ENCODE measurements at regions not wholly inside any gene's neighbourhood (a gene's known extent, or its start where the extent isn't known, plus 50 kb on each side); places are given as distances from the start of the nearest gene placed in this dataset.

DNA sequence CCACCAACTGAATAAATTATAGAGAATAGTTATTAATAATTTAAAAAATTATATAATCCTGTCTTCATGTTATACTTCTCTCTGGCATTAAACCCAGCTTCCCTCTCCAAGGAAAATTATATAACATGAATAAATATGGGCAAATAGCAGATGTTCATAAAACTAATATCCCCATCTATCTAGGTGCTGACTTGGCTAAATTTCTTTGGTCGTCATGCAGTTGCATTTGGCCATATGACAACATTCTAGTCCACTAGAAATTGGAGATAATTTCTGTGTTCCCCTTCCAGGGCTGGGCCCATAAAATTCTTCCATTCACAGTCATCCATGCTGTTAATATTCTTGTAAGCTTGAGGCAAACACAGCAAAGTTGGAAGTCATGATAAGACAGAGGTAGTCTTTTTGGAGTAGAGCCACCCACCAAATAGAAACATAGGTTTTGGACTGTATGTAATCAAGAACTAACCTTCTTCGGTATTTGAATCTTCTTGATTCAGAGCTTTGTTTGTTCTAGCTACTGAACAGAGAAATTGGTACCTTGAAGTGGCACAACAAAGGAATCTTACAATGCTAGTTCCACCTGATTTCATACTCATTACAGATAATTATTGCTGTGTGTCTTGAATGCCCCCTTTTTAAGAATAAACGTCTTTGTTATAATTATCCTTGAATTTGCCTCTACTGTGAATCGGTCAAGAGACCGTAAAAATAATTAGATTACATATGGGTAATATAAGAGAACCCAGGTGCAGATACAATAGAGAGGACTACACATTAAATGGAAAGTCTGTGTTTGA is 678.5 kb upstream of the PCDH20 start:
- intact Hi-C loops (cut with micrococcal nuclease) = no loop called here

DNA sequence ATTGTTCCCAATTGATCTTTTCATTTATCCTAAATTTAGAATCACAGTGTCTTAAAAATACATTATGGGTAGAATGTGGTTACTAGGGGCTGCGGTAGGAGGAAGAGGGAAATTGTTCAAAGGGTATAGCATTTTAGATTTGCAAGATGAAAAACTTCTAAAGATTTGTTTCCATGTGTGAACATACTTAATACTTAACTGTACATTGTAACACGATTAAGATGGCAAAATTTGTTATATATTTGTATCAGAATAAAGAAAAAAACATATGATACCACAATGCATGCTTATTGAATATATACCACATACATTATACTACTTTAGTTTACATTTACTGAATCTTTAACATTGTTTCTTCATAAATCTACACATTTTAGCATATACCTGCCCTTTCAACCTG is 677.3 kb upstream of the PCDH20 start:
- intact Hi-C loops (cut with micrococcal nuclease) = no loop called here

DNA sequence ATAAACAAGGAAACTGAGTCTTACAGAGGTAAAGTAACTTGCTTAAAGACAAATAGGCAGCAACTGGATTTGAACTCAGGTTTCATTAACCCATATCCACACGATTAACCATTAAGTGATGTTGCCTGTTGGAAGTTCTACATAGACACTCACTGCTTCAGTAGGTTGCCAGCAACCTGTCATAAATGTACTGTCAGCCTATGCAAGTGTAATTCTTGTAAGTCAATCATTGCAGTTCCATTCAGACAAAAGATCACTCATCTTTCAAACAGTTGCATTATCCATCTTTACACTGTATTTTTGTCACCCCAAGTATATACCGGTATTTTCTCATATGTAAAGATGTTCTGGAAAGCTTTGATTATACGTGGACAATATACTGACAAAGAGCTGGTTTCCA is 676.9 kb upstream of the PCDH20 start:
- intact Hi-C loops (cut with micrococcal nuclease) = no loop called here

DNA sequence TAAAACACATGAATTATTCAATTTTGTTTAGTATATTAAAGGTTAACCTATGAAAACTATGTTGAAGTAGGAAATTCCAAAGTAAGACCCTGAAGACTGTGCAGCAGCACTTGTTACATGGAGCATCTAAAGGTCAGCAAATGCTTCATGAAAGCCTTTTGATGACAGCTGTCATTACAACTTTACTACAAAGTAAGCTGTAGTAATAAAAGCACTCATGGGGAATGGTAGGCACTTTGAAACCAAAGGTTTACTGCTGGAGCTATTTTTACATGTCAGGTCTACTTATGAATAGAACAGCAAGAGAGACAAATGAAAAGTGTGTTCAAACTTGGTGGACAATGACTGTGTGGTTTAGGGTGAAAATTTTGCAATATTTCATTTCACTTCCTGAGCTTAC is 672.5 kb upstream of the PCDH20 start:
- intact Hi-C loops (cut with micrococcal nuclease) = no loop called here

DNA sequence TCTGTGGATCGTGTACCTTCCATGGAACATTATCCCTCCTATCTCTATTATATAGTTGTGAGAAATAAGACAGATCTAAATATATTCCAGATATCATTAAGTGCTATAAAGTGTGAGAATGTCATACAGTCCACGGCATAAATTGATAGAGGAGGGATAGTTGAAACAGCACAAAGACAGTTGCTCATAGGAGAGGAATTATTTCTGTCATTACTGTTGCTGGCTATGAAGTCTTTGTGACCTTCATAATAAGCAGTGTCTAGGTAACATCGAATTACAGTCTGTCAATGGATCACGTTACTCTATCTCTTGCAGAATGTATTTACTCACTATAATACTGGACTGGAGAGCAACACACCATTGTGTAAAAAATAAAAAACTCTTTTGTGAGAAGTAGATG is 671.5 kb upstream of the PCDH20 start:
- intact Hi-C loops (cut with micrococcal nuclease) = no loop called here

DNA sequence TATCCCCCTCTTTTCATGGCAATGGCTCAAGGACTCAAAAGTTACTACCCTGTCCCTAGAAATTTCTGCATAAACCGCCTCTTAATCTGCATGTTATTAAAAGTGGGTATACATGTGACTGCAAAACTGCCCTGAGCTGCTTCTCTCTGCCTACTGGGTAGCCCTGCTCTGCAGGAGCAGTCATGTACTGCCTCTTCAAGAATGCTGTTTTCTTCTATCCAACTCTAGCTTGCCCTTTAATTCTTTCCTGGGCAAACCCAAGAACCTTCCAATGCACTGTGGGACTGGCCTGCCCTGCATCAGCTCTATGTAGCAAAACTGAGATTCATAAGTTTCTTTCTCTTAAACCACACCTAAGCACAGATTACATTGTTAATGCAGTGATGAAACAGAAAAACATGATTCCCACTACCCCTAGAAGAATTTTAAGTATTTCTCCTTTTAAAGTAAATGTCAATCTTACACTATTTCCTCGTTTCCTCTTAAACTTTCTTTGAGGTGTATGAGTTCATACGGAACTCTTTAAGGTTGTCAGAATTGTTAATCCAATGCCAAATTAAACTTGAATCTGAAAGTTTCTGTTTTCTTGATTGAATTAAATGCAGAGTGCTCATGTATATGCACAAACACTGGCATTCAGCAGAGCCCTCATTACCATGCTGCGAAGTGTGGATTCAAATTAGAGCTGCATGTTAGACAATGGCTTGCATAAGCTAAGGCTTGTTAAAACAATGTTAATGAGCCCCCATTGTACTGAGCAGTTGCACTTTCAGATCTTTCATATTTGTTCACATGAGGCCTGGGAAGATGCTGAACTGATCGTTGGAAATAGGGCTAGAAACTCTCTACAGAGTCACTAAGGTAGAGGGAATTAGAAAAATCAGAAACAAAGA is 669.9 kb upstream of the PCDH20 start:
- intact Hi-C loops (cut with micrococcal nuclease) = no loop called here

DNA sequence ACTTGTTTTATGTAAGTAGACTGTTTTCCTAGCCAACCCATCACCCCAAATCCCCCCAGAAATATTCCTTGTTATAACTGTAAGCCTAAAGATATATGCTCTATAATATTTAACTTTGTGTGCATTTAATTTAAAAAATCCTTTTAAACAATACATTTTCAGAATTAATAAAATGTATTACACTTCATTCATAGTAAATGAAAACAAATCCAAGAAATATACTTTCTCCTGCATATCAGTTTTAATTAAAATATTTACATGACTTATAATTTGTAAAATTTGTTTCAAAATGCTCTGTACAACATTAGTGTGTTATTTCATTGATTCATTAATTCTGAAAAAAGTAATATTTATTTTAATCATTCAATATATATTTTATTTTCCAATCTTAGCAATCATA is 669.1 kb upstream of the PCDH20 start:
- intact Hi-C loops (cut with micrococcal nuclease) = no loop called here

DNA sequence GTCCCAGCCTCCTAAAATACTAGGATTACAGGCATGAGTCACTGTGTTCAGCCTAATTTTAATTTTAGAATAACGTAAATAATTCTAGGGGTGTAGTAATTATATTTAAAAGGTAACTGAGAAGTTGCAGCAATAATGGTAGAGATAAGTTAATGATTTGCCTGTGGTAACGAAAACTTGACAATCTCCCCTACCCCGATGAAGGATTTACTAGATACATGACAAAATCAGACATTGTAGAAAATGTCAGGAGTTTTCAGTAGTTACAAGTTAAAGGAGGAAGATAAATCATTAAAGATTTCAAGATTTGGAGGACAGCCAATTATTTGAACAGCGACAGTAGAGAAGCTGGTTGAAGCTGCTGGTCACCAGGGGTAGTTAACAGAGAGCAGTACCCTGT is 652.2 kb upstream of the PCDH20 start:
- intact Hi-C loops (cut with micrococcal nuclease) = no loop called here

DNA sequence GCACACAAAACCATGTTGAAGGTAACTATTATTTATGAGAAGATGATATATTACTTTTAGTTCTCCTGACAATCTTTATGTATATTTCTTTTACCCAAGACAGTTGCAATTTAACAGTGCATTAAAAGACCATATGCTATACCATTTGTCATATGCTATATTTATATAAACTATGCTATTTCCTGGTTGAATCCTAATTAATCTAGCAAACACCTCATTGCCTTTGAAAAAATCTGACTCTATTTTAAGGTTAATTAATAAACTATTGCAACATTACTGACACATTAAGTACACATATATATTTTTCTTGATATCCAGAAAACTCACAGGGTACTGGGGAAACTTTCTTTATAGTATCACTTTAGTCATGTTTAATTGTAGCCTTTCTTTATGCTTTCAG is 649.4 kb upstream of the PCDH20 start:
- intact Hi-C loops (cut with micrococcal nuclease) = no loop called here

DNA sequence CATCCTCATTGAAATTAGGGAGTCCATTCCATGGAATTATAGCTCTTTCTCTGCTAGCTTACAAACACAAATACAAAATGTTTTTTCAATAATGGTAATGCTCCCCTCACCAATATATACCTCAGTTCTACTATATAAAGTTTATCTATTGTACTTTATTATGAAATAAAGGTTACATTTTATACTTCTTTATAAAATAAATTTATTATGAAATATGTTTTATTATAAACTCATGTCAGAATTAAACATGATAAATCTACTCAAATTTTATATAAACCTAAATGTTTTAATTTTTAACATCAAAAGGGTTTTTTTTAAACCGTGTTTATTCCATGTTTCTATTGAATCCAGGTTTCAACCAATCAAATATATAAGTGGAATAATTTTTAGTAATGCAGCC is 646.1 kb upstream of the PCDH20 start:
- intact Hi-C loops (cut with micrococcal nuclease) = no loop called here

DNA sequence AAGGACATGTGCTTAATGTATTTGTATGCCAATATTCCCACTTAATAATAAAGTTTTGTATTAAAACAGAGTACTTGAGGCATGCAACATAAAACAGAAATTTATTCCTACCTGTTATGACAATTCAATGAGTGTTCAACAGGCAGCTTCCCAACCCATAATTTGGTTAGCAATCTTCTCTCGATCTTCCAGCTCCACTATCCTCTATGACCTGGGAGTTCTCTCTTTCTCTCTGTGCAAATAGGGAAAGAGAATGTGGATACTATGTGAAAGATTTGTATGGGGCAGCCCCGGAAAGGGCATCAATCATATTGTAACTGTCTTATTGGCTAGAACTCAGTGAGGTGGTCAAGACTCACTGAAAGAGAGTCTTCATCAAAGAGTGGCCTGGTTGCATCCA is 644.9 kb upstream of the PCDH20 start:
- intact Hi-C loops (cut with micrococcal nuclease) = no loop called here

DNA sequence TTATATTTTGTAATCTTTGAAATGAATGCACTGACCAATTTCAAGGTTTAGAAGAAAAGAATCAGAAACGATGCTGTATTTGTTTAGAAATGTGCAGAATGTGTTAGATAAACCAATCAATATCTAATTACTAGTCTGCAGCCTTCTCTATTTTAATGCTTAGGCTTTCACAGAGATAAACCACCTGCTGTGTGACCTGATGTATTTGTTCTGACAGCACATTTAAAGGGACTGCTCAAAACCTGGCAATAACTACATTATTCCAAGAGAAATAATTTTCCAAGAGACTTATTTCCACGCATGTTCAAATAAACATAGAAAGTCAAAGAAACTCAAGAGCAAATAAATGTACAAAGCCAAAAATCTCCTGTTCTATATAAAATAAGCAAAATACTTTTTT is 641.6 kb upstream of the PCDH20 start:
- intact Hi-C loops (cut with micrococcal nuclease) = no loop called here

DNA sequence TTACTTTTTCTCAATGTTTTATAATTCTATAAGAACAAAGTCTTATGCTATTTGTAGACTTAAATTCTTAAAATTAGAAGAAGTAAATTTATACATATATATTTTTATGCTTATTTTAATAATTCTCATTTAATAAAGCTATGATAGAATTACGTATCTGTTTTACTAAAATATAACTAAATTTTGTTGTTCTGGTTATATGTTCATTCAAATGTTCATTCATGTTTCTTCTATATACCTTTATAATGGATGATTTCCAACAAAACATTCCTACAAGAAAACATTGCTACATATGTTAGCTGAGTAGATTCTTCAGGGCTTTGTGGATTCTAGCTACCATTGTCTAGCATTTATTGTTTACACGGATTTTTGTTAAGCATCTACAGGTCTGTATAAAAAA is 634.3 kb upstream of the PCDH20 start:
- intact Hi-C loops (cut with micrococcal nuclease) = no loop called here

DNA sequence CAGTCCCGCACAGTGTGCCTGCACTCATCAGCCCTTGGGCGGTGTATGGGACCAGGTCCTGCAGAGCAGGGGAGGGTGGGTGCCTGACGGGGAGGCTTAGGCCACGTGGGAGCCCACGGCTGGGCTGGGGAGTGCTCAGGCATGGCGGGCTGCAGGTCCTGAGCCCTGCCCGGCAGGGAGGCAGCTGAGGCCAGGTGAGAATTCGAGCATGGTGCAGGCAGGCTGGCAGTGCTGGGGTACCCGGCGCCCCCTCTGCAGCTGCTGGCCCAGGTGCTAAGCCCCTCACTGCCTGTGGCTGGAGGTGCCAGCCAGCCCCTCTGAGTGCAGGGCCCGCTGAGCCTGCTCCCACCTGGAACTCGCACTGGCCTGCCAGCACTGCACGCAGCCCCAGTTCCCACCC is 630.9 kb upstream of the PCDH20 start:
- intact Hi-C loops (cut with micrococcal nuclease) = no loop called here

DNA sequence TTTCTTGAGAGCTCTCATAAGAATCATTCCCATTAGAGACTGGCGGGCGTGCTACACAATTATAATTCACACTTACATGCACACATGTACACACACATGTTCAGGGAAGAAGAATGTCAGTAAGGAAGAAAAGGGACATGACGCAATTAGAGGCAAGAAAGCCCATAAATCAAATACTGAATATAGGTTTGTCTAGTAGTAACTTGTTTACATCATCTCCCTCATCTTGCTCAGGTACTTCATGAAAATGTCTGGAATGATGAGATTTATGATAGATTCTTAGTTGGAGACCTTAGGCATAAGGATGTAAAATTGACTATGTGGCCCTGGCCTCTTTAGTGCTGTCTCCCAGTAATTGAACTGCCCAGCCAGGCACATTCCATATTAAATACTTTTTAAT is 628.0 kb upstream of the PCDH20 start:
- intact Hi-C loops (cut with micrococcal nuclease) = no loop called here

DNA sequence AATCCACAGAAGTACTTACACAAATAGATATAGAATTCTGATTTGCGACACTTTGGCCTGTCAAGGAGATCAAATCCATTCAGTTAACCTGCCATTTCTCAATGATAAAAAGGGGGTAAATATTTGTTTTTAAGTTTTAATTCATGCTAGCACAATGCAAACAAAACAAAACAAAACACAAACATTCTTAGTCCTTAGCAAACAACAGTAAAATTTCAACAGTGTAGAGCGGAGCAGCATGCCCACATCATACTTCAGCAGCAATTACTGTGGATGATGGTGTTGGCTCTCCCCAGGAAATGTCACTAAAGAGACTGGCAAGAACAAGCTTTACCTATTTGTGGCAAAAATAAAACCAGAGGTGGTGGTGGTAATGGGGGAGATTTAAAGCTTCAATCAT is 625.2 kb upstream of the PCDH20 start:
- intact Hi-C loops (cut with micrococcal nuclease) = no loop called here

DNA sequence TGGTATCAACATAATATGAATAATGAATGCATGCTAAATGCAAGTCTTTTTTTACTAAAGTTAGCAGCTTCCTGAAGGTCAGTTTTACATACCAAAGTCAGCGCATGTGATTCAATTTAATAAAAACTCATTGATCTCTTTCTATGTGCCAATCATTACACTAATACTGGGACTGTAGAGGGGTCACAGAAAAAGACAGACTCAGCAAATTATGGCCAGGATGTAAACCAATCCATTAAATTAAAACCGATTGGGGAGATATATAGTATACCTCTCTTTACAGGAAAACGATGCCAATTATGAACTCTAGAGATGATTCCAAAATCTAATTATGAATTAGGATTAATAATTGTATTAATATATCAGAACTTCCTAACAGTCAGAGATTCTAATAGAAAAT is 624.4 kb upstream of the PCDH20 start:
- intact Hi-C loops (cut with micrococcal nuclease) = no loop called here

DNA sequence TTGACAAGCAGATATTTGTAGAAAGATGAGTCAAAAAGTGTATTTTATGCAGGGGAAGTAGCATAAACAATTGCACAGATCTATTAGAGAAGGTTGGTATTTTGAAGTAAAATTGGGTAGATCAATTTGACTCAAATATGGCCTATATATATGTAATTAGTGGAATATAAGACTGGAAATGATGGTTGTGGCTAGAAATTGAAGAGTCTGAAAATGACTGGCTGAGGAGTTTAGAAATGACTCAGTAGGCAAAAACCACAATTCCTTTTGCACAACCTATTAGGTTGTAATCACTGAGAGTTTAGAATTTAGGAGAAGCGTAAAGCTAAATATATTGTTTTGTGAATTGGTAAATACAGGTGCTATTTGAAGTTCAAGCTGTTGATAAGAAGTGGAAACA is 622.6 kb upstream of the PCDH20 start:
- intact Hi-C loops (cut with micrococcal nuclease) = no loop called here

DNA sequence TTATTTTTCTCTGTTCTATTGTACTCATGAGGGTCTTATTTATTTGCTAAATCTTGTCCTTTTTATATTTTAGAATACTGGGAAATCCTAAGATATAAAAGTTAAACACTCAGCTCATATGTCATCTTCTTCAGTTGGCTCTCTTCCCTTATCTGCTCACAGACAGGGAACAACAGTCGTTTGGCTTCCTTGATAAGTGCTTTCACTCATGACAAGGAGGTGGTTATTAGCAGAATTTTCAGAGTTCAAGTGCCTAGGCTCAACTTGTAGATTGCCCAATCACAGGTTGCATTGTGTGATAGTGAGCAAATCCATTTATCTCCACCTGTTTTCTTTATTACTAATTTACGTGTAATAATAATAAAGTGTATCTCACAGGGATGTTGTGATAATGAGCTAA is 620.3 kb upstream of the PCDH20 start:
- intact Hi-C loops (cut with micrococcal nuclease) = no loop called here

DNA sequence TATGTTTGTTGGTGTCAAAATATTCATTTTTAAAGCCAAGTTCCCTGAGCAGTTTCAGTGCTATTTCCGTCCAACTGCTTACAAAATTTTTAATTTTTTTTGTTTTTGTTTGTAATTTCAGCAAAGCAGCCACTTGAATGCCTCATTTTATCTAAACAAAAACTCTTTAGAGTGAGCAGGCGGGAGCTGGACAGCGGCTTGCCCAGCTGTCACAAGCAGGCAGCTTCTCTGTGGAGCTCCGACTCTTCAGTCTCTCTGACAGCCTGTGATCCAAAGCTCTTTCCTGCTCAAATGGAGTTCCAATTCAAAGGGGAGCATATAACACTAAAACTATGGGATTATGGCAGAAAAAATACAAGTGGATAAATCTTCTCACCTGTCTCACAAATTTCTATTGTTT is 618.3 kb upstream of the PCDH20 start:
- intact Hi-C loops (cut with micrococcal nuclease) = no loop called here

DNA sequence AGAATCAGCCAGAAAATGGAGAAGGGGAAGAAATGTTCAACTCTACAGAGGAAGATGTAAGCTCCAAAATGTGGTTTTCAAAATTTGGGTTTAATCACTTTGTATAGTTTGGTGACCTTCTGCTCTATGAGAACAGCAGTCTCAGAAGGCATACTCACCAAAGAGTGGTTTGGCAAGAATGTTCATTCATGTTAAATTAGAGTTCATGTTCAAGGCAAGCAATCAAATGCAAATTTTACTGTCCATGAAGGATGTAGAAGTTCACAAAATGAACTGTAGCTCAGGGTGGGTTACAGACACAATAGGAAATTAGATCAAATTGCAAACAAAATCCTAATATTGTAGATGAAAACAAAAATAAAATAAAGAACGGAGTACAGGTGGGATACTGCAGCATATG is 606.7 kb upstream of the PCDH20 start:
- intact Hi-C loops (cut with micrococcal nuclease) = no loop called here

DNA sequence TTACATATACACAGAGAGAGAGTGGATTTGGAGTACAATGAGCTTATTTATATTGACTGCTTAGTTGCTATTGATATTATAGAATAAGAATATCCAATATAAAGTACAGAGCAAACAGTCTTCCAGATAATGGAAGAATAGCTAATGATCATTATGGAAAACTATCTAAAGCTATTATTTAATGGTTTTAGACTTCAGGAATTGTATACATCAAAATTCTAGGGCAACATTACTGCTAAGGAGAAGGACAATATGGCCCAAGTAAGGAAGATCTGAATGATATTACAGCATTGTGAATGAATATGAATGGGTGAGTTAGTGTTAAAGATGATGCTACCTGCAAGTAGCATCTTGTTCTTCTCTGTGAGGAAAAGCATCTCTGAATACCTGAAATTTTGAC is 604.2 kb upstream of the PCDH20 start:
- intact Hi-C loops (cut with micrococcal nuclease) = no loop called here

DNA sequence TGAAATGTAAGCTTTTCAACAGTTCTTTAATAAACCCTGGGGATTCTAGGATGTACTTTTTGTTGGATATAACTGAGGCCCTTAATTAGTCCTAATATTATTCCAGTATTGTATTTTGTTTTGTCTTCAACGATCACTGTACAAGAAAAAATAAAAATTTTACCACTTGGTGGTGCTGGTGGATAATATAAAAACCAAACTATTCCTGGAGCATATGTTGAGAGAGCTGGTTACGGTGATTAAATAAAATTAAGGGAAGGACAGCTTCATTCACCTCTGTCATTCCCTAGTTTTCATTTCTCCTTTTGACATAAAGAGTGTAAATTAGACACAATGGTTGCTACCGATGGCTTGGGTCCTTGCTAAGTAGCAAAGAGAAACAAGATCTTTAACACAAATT is 598.6 kb upstream of the PCDH20 start:
- intact Hi-C loops (cut with micrococcal nuclease) = no loop called here

Measured in T-helper 1 cell treated with Interleukin-12 subunit alpha and Interleukin-12 subunit beta and Interleukin-4 antibody, amounts not matched to agents 30 ng/mL and 1 ng/mL, for 36 hours (primary cell).